HG02981 (cell line): ENCODE measurements at regions not wholly inside any gene's neighbourhood (a gene's known extent, or its start where the extent isn't known, plus 50 kb on each side); places are given as distances from the start of the nearest gene placed in this dataset.

Experiments used
- ATAC-seq: cut with Tn5 transposase; IDR thresholded peaks from one replicate; pipeline ENCODE4 v1.9.1; 2021; ENCODE audit warnings: mild to moderate bottlenecking, moderate library complexity; ENCODE audit not compliant: unreplicated experiment

GRCh38 chr5:28780083-28780692 lies 1741.8 kb upstream of the CDH9 start:
- no peak for ATAC-seq

DNA sequence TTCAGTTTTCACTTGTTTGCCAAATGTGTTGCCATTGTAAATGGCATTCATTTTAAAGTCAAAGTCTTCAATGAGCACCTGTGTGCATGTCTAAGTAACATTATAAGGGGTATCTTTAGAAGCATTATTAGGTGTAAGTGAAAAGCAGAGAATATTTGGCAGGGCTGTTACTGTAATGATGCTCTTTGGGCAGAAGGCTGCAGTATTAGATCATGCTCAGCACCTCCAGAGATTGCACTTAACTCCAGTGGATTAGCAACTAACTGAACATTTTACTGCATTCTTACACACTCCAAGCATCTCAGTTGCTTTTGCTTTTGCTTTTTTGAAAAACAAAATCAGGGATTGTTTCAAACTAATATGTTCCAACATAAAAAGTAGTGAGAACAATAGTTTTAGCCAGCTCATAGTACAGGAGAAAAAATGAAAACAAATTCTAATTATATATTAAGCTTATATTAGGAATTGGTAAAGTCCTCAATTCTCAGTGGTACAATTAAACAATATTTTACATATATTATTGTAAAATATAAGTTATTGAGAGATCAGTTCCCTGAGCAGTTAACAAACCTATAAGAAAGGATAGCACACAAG lies 1740.9 kb upstream of the CDH9 start:
- ATAC-seq: no peak

GRCh38 chr5:28770307-28770706 lies 1731.9 kb upstream of the CDH9 start:
- no peak for ATAC-seq

- ATAC-seq: no peak
Observed at GRCh38 chr5:28766565-28767158, 1728.3 kb upstream of the CDH9 start.

- no peak for ATAC-seq
Observed at GRCh38 chr5:28751396-28751795, 1713.0 kb upstream of the CDH9 start.

DNA sequence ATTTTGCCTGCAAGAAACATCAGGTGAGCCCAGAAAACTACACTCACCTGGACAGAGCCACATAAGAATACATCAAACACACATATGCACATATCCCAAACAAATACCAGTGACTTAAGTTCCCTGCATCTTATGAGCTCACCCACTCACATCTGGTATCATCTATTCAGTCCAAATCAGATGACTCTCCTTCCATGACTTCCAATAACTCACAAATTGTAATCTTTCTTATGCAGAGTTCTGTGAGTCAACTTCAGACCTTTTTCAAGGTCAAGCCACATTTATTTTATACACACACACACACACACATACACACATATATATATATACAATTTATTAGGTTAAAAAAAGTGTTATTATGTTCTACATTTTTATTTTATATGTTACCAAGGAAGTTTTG lies 1711.9 kb upstream of the CDH9 start:
- no peak for ATAC-seq

GRCh38 chr5:28748446-28748845 lies 1710.1 kb upstream of the CDH9 start:
- no peak for ATAC-seq

- no peak for ATAC-seq
Observed at GRCh38 chr5:28743716-28744110, 1705.3 kb upstream of the CDH9 start.

DNA sequence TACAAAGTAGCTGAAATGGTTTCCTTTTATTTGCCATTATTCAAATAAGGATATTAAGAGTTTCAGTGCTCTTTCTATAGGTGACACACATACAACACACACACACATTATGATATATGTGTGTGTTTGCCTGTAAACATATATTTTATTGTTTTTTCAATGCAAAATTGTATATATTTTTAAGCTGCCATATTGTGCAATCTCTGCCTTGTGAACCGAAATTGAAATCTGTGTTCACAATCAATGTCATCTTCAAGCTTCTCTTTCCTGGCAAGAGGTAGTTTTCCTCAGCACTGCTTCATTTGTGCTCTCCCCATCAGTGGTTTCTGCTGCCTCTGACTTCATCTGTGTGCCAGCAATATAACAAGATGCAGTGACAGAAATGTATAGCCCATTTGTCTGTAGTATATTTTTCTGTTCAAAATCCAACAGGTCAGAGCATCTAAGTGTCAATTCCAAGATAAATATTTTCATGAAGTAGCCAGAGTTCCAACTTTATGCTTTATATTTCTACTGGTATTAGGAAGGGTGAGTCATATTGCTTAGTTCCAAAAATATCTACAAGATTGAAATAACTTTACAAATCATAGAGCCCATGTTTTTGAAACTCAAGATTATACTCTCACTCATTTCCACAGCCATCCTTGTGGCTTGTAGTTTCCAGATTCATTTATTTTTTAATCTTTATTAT lies 1704.8 kb upstream of the CDH9 start:
- no peak for ATAC-seq

DNA sequence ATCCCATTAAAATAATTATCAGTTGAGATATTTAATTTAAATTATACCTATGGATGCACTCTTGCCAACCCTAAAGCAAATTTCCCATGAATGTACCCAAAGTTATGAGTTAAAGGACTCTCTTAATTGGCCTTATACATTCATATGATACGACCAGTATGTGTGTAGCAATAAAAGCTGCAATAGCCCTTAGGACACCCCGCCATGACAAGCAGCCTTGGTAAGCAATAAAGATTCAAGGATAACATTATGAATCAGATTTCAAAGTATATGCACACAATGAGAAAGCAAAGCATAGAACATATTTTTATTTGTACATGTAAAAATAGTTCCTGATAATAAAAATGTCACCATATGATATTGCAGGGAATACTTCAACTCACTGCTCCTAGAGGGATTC lies 1699.3 kb upstream of the CDH9 start:
- ATAC-seq: no peak

DNA sequence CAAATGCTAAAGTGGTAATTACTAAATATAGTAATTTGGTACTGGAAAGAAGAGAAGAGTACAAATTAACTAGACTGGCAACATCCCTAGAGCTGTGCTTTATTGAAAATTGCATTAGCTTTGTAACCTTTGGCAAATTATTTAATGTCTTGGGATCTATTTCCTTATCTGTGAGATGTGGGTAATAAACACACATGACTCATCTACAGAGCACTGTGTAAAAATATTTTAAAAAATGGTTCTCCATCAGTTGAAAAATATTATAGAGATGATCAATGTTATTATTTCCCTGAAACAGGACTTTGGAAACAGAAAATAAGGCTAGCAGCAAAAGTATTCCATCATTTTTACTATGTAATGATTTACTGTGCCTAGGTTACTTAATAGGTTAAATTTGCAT lies 1698.8 kb upstream of the CDH9 start:
- no peak for ATAC-seq

GRCh38 chr5:28734396-28734795 lies 1696.0 kb upstream of the CDH9 start:
- no peak for ATAC-seq

- ATAC-seq: no peak
Observed at GRCh38 chr5:28729067-28729466, 1690.7 kb upstream of the CDH9 start.

DNA sequence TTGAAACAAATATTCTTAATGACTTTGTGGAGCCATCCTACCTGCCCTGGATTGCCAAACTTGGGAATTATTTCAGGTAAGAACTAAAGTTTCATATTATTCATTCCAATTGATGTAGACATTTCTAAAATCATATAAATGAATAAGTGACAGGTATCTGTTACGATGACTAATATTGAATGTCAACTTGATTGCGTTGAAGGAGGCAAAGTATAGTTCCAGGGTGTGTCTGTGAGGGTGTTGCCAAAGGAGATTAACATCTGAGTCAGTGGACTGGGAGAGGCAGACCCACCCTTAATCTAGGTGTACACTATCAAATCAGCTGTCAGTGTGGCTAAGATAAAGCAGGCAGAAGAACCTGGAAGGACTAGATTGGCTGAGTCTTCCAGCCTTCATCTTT lies 1688.4 kb upstream of the CDH9 start:
- ATAC-seq: no peak

GRCh38 chr5:28725001-28725400 lies 1686.6 kb upstream of the CDH9 start:
- ATAC-seq: no peak

GRCh38 chr5:28714907-28715698 lies 1676.7 kb upstream of the CDH9 start:
- ATAC-seq: no peak

- no peak for ATAC-seq
Observed at GRCh38 chr5:28710360-28710759, 1672.0 kb upstream of the CDH9 start.

DNA sequence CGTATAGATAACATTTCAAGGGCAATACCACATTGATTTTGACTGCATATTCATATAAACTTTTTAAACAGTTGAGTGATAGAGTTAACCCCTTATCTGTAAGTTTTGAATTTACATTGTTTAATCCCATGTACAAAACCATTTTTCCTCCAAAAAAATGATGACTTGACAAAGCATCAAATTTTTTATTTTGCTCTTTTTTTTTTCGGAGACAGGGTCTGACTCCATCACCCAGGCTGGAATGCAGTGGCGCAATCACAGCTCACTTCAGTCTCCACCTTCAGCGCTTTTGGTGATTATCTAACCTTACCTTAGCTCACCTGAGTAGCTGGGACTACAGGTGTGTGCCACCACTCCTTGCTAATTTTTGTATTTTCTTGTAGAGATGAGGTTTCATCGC lies 1670.1 kb upstream of the CDH9 start:
- no peak for ATAC-seq

- ATAC-seq: no peak
Observed at GRCh38 chr5:28707706-28708105, 1669.3 kb upstream of the CDH9 start.

DNA sequence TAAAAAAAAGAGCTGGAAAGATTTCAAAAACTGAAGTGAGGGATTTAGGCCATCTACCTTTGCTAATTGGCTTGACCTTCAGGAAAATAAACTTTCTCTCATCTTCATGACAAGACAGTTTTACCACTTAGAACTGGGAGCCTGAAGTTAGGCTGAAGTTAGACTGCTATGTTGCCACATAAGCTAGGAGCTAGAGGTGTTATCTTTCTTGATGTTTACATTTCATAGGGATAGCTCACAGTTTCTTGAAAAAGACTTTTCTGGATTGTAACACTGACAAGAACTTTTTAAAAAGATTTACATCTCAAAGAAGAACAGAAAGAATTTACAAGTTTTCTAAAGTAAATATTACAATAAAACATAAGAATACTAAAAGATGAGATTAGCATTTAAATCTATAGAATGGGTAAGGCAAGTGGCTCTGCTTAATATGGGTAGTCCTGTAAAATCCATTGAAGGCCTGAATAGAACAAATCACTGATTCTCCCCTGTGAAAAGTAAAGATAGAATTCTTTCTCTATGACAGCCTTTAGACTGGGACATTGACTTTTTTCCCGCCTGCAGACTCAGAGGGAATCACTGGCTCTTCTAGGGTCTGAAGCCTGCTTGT lies 1665.4 kb upstream of the CDH9 start:
- ATAC-seq: no peak

DNA sequence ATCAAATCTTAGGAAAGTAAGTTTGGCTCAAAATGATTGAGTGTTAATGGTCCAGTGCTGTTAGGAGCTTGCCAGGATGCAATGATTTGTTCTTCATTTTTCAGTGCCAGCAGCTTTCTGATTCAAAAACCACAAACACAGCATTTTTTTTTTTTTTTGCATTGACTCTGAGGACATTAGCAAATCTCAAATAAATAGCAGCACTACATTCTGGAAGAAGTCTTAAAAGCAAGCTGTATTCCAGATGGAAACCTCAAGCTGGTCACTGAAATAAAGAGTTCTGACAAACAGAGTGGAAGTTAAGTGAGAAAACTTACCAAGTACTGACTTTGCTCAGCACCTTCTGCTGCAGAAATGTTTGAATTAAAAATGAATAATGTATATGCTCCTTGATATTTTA lies 1653.1 kb upstream of the CDH9 start:
- no peak for ATAC-seq
